NOMO-1 treated with dmso at 0.1 percent for 144 hours (cell line): ENCODE measurements at regions not wholly inside any gene's neighbourhood (a gene's known extent, or its start where the extent isn't known, plus 50 kb on each side); places are given as distances from the start of the nearest gene placed in this dataset.
"Not testable (repeated sequence)": the region's sequence is repeated elsewhere in the genome, so short reads cannot be mapped to it uniquely, and the experiment has no call there.

Experiments used
- DNase-seq: peaks from one replicate; lab custom pipeline; 2025; ENCODE audit not compliant: unreplicated experiment; lab: John Stamatoyannopoulos, UW

GRCh38 chr3:115251509-115251908, 104.4 kb upstream of the ZBTB20 start:
- DNase-seq, result no peak

DNA sequence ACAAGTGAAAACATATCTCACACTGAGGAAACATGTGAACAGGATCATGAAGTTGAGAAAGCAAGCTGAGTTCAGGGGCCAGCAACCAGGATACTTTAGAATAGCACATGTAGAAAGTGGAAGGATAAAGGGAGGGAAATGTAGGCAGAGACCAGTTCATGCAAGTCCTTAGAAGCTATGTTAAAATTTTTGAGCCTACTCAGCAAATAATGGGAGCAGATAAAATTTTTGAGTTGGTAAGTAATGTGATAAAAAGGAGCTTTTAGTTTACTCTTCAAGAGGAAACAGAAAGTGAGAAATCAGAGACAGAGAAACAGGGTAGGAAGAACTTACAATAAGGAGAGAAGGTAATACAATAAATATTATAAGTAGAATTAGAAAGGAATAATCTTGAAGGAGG, 105.6 kb upstream of the ZBTB20 start:
- DNase-seq, result no peak

DNA sequence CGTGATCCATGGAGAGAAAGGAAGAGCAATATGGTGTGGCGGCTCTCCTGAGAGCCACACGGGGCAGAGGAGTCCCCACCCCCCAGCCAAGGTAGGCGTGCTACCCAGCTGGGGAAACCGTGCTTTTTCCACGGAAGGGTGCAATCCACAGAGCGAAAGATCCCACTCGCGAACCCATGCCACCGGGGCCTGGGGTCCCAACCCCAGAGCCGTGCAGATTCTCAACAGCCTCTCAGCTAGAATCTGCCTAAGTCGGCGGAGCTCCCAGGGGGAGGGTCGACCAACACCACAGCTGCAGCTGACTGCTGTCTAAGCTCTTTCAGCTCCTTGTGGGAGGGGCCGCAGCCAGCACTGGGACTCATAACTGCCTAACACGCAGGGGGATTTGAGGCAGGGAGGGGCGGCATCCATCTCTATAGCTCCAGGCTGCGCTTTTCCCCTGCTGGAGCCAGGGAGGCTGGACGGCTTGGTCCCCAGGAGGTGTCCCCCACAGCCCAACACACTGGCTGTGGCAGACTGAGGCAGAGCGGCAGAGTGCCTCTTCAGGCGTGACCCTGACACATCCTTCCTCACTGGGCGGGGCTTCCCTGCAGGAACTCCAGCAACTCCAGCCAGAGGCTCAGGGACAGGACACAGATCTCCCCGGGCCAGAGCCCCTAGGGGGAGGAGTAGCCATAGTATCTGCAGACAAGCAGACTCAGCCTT, 107.6 kb upstream of the ZBTB20 start:
- DNase-seq, result no peak

DNA sequence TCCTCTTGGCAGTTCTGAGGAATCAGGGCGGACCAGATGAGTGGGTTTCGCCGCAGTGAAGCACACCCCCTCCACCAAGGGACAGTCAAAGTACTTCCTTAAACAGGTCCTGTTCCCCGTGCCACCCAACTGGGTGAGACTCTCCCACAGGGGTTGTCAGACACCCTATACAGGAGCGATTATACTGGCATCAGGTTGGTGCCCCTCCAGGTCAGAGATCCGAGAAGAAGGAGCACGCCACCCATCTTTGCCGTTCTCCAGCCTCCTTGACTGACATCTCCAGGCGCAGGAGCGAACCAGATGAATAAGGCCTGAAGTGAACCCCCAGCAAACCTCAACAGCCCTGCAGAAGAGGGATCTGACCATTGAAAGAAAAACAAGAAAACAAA, 108.1 kb upstream of the ZBTB20 start:
- DNase-seq, result no peak

DNA sequence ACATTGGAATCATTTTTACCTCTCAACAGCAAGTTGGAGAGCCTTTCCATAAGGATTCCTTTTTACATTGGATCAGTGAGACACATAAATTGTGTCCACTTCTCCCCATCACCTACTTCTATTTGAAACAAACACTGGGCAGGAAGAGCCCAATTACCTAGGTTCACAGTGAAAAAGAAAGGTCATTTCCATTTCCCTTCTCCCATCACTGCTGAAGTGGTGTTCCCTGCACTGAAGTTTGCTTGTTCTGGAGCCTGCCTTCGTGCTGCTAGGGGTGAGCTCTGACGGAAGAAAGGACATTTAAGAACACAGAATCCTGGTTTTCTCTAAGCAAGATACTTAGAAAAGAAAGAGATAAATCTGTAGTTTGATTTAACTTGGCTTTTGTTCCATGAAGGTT, 123.8 kb upstream of the ZBTB20 start:
- DNase-seq, result no peak

- no peak for DNase-seq
Observed at GRCh38 chr3:115272036-115272824, 125.1 kb upstream of the ZBTB20 start.

- no peak for DNase-seq
Observed at GRCh38 chr3:115275896-115276295, 128.8 kb upstream of the ZBTB20 start.

- DNase-seq, result peak; percentile 17
Observed at GRCh38 chr3:115279939-115280338, 132.9 kb upstream of the ZBTB20 start.

GRCh38 chr3:115280506-115280905, 133.4 kb upstream of the ZBTB20 start:
- DNase-seq, result no peak

DNA sequence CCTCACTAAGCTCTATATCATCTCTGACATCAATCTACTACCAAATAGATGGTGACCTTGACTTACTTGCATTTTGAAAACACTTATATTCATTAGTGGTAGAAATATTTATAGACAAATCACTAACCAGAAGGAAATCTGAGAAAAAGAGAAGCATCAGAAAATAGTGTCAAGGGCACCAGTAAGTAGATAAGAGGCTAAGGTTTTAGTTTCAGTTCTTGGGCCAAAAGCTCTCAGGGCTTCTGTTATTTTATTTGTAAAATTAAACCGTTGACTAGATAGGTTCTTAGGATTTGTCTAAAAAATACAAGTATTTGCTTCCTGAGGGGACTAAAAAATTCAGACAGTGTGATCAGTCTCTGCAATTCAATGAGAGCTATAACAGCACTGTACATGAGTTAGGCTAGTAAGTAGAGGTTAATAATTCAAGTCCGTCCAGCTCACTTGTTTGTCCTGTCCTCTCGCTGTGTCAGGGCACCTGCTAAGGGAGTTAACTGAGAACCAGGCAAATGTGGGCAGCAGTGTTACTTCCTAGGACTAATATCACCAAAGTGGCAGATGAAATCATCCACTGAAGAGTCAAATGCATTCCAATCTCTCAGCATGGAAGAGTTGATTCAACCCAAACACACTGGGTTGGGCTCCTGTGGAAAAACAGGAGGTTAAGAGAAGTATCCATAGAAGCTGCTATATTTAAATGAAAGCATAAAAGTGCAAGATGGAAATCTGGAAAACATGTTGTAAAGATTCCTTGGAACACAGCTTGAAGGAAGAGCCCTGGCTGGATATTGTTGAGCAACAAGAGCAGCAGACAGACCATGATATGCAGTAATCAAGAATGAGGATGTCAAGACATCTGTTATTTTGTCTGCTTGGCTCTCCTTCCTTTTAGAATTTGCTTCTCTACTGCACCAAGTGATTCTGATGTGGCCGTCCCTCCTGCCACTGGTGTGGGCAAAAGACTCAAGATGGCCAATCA, 134.9 kb upstream of the ZBTB20 start:
- DNase-seq, result no peak

DNA sequence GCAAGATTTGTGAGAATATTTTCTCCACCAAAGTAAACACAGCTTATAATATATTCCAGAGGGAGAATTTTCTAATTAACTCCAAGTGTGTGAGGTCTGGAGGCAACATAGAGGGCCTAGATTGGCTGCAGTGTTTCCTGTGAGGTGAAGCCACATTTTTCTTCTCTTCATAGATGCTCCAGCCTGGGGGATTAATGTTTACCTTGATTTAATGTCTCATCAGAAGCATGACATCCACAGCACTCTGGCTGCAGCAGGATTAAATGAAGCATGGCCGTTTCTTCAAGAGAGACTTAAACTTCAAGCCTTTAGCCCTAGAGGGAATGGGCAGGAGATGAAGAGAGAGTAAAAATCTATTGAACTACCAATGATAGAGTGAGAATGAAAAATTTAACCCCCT, 137.9 kb upstream of the ZBTB20 start:
- no peak for DNase-seq

DNA sequence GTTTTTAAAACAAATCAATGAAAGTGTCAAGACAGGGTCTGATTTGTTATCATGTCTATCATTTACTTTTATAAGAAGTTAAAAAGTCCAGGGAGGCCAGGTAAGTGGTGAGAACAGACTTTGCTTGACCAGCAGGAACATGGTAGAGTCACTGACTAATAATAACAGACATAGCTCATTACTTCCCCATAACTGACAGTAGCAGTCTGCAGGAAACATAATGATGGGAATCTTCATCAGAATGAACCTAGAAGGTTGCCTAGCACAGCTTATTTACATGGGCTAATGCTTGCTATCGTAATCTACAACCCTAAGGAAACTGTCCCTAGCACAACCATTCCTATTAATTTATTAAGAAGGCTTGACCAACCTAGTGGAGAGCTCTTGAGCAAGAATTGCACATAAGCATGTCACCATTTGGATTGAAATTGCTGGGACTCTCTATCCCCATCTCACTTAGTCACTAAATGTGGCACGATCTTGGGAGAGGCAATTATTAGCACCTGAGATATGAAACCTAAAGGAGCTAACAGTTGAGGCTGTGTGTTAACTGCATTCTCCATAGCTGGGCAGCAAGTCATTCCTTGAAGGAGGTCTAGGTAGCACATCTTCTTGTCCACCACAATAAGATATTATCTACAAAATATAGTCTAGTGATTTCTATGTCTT, 139.6 kb upstream of the ZBTB20 start:
- DNase-seq, result no peak

DNA sequence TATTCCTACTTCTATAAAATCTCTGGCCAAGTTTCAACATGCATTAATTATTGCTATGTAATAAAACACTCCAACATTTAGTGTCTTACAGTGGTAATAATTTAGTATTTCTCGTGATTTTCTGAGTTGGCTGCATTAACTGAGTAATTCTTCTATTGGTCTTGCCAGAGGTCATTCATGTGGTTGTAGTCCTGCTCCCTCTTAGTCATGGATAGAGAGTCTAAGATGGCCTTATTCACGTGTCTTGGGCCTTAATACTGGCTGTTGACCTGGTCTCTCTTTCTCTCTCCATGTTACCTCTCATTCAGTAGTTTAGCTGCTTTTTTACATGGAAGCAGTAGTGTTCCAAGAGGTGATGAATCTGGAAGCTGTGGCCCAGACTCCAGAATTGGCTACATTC, 140.1 kb upstream of the ZBTB20 start:
- DNase-seq, result no peak

GRCh38 chr3:115292131-115292530, 145.0 kb upstream of the ZBTB20 start:
- no peak for DNase-seq

DNA sequence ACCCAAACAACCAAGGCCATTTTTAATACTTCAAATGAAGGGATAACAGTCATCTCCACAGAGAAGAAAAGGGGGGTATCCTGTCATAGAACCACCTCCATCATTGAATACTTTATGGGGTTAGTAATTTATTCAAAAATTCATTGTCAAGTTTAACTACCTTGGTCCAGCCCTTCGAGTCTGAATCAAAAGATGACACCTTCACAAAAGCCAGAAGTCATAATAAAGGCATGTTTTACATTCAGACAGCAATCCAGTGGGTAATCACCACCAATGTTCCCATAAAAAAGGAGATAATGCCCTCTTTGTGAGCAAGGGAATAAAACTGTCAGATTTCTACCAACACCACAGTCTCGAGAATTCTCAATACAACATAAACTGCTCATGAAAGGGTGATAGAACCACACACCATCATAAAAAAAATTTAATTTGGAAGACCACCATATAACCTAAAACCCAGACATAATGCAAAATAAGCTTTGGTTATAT, 145.6 kb upstream of the ZBTB20 start:
- DNase-seq, result no peak

DNA sequence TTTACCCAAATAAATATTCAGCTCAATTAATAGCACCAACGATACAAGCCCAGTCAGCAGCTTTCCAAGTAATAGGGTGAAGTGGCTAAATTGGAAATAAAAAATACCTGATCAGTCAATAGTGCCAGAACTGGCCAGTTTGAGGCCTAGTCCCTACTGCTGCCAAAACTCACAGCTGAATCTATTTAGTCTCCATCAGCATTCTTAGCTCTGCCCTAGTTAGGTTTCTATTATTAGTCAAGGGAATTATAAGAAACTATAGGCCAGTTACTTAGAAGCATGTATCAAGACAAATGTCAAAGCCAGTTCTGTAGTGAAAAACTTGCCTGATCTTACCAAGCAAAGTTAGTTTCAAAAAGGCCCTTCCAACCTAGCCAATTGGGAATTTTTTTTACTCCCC, 146.2 kb upstream of the ZBTB20 start:
- no peak for DNase-seq

- no peak for DNase-seq
Observed at GRCh38 chr3:115301364-115301860, 154.3 kb upstream of the ZBTB20 start.

DNA sequence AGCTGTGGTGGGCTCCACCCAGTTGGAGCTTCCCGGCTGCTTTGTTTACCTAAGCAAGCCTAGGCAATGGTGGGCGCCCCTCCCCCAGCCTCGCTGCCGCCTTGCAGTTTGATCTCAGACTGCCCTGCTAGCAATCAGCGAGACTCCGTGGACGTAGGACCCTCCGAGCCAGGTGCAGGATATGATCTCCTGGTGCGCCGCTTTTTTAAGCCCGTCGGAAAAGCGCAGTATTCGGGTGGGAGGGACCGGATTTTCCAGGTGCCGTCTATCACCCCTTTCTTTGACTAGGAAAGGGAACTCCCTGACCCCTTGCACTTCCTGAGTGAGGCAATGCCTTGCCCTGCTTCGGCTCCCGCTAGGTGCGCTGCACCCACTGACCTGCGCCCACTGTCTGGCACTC, 170.9 kb upstream of the ZBTB20 start:
- not testable (repeated sequence) for DNase-seq

GRCh38 chr3:115321400-115321805, 174.3 kb upstream of the ZBTB20 start:
- DNase-seq, result no peak

DNA sequence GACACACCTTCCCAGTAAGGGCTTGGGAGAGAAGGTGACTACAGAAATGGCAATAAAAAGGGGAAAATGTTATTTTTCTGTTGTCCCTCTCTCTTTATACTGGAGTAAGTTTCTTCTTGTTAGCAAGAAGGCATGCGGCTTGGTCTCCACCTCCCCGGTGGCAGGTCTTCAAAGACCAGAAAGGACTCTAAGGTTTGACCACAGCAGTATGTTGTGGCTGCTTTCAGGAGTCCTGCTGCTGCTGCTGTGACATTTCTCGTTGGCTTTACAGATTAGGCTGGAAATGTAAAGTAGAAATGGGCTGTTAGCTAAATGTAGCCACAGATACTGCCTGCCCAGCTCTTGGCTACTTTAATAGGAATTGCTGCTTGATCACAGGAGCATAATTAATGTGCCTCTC, 175.8 kb upstream of the ZBTB20 start:
- no peak for DNase-seq

GRCh38 chr3:115323380-115323779, 176.3 kb upstream of the ZBTB20 start:
- DNase-seq, result no peak
